ENCODE measurements at regions not wholly inside any gene's neighbourhood (a gene's known extent, or its start where the extent isn't known, plus 50 kb on each side); places are given as distances from the start of the nearest gene placed in this dataset.

- Histone ChIP-seq H3K9ac (no peak overlapping the region), H3K4me3 (ENCODE audit: low read depth in 2 of 2, low read length in 1 of 2) (no peak overlapping the region), H3K4me1 (ENCODE audit: control insufficient read depth in 1 of 2, insufficient read depth in 2 of 2, low read depth in 1 of 2, low read length in 1 of 2) (peaks cover 0 to 11% of the 10 kb centered on the region in 2 experiments; a peak in 2 of 4 replicates), H4K20me1 (ENCODE audit: insufficient read depth) (no peaks in the 10 kb centered on the region), H3F3A (replicated peaks; ENCODE audit: insufficient read depth) (peaks cover 11% of the 10 kb centered on the region), H3K9me2 (no peaks in the 10 kb centered on the region), H3K36me3 (replicated peaks in 1 of 2; ENCODE audit: control insufficient read depth in 1 of 2, insufficient read depth in 2 of 2, low read length in 1 of 2) (no peaks in the 10 kb centered on the region), H3K79me2 (ENCODE audit: insufficient read depth) (no peaks in the 10 kb centered on the region), H2AFZ (ENCODE audit: low read depth) (no peak overlapping the region), H3K27me3 (ENCODE audit: insufficient read depth) (no peaks in the 10 kb centered on the region), H3K9me3 (no peaks in the 10 kb centered on the region), H3K27ac (ENCODE audit: low read depth in 2 of 2, low read length in 1 of 2) (peak overlapping the region; percentile 71 to 83; a peak in 2 of 4 replicates), H3K4me2 (no peak overlapping the region)
- ChIA-PET POLR2A (no interaction called here), CTCF (interaction anchor here (0.6 to 1.6 kb wide), 2 partner anchors 11 to 25 kb away, joined by 3 to 5 read pairs; no protein-coding TSS in a partner anchor)
- DNase-seq = peak; percentile 39
- 6% methylated on average over 3 of the region's 3 CpGs for WGBS (ENCODE audit: low lambda C conversion rate)
- TF ChIP-seq TCF12 (IDR thresholded peaks at IDR 0.05) (peak; percentile 100), EZH2phosphoT487 (IDR thresholded peaks at IDR 0.05; ENCODE audit: borderline replicate concordance, low read depth) (no peak), CHD2 (IDR thresholded peaks at IDR 0.05; ENCODE audit: low read length, partially characterized antibody) (peak; percentile 7), USF1 (IDR thresholded peaks at IDR 0.05; ENCODE audit: borderline replicate concordance, low read depth) (no peak), YY1 (IDR thresholded peaks at IDR 0.05; ENCODE audit: low read depth) (no peak), SIN3A (IDR thresholded peaks at IDR 0.05; ENCODE audit: borderline replicate concordance, low read depth, low read length) (no peak), TAF1 (IDR thresholded peaks at IDR 0.05; ENCODE audit: borderline replicate concordance, low read depth, low read length) (no peak), RFX5 (IDR thresholded peaks at IDR 0.05; ENCODE audit: low read length) (no peak), NRF1 (IDR thresholded peaks at IDR 0.05; ENCODE audit: low read depth, low read length) (no peak), PBX3 (IDR thresholded peaks at IDR 0.05) (peak; percentile 76), NFIC (IDR thresholded peaks at IDR 0.05; ENCODE audit: borderline replicate concordance) (no peak; the same call in 1 of the 2 replicates), RCOR1 (IDR thresholded peaks at IDR 0.05; ENCODE audit: low read length) (peak; percentile 63), FOXJ3 (CRISPR knock-in tag; IDR thresholded peaks at IDR 0.05) (no peak), ELF1 (IDR thresholded peaks at IDR 0.05) (no peak), MXI1 (IDR thresholded peaks at IDR 0.05; ENCODE audit: low read depth, low read length) (no peak), CTCF (IDR thresholded peaks at IDR 0.05) (no peak), GABPA (IDR thresholded peaks at IDR 0.05; ENCODE audit: low read depth) (no peak), FOXM1 (IDR thresholded peaks at IDR 0.05; ENCODE audit: low read depth) (peak; percentile 69; the same call in 1 of the 2 replicates), REST (IDR thresholded peaks at IDR 0.05; ENCODE audit: low read depth, low read length) (no peak), MEF2A (IDR thresholded peaks at IDR 0.05; ENCODE audit: borderline replicate concordance, low read depth) (peak; percentile 46; the same call in 1 of the 2 replicates), RAD21 (IDR thresholded peaks at IDR 0.05; ENCODE audit: low read length) (no peak), RXRA (IDR thresholded peaks at IDR 0.05; ENCODE audit: borderline replicate concordance, low read depth) (no peak), ZBTB33 (IDR thresholded peaks at IDR 0.05; ENCODE audit: borderline replicate concordance, low read depth) (0 out of 2 replicates have a peak, but pooled peaks have one; percentile 39), EP300 (IDR thresholded peaks at IDR 0.05; ENCODE audit: borderline replicate concordance in 1 of 2, low read depth in 1 of 2, low read length in 1 of 2) (peak in 1 of 2 experiments; percentile 78; a peak in 3 of 4 replicates), MAX (IDR thresholded peaks at IDR 0.05; ENCODE audit: low read depth) (peak; percentile 62; the same call in 1 of the 2 replicates)
Observed at GRCh38 chr7:112594397-112594796, 113.6 kb downstream of the LSMEM1 start.

Measured in SK-N-SH (cell line).